GM13976 (cell line): ENCODE measurements at regions not wholly inside any gene's neighbourhood (a gene's known extent, or its start where the extent isn't known, plus 50 kb on each side); places are given as distances from the start of the nearest gene placed in this dataset.

ENCODE experiments used
- DNase-seq: peaks from one replicate; pipeline ENCODE4 v3.0.0; 2012; ENCODE audit warnings: low spot score
- in situ Hi-C: fragments of 300-500 bp; cut with MboI; formaldehyde crosslinking; loops from one replicate; pipeline ENCODE4 v1.12.0; 2022; ENCODE audit warnings: low sequenced_read_pairs, mixed read lengths, inconsistent platforms; ENCODE audit not compliant: unreplicated experiment
- TF ChIP-seq, protein P1 (sequence below): IDR thresholded peaks from 2 replicates; pipeline ENCODE4 v1.5.1; 2012; ENCODE audit warnings: borderline replicate concordance, mild to moderate bottlenecking; ENCODE audit not compliant: insufficient read depth; ENCODE audit errors: extremely low read depth, missing control alignments, control extremely low read depth

DNA sequence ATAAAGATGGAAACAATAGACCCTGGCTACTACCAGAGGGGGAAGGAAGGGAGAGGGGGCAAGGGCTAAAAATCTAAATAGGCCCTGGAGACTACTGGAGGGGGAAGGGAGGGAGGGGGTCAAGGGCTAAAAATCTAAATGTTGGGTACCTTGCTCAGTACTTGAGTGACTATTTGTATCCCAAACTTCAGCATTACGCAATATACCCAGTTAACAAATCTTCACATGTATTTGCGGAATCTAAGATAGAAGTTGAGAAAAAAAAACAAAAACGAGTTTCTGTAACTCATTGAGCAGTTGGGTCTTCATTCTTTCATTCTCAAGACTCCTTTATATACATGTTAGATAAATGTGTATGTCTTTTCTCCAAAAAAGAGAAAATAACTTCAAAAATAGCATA, 537.4 kb downstream of the TAF11L14 start:
- TF ChIP-seq, protein P1, sequence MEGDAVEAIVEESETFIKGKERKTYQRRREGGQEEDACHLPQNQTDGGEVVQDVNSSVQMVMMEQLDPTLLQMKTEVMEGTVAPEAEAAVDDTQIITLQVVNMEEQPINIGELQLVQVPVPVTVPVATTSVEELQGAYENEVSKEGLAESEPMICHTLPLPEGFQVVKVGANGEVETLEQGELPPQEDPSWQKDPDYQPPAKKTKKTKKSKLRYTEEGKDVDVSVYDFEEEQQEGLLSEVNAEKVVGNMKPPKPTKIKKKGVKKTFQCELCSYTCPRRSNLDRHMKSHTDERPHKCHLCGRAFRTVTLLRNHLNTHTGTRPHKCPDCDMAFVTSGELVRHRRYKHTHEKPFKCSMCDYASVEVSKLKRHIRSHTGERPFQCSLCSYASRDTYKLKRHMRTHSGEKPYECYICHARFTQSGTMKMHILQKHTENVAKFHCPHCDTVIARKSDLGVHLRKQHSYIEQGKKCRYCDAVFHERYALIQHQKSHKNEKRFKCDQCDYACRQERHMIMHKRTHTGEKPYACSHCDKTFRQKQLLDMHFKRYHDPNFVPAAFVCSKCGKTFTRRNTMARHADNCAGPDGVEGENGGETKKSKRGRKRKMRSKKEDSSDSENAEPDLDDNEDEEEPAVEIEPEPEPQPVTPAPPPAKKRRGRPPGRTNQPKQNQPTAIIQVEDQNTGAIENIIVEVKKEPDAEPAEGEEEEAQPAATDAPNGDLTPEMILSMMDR: no peak
- no peak for DNase-seq
- in situ Hi-C loops: no loop called here

DNA sequence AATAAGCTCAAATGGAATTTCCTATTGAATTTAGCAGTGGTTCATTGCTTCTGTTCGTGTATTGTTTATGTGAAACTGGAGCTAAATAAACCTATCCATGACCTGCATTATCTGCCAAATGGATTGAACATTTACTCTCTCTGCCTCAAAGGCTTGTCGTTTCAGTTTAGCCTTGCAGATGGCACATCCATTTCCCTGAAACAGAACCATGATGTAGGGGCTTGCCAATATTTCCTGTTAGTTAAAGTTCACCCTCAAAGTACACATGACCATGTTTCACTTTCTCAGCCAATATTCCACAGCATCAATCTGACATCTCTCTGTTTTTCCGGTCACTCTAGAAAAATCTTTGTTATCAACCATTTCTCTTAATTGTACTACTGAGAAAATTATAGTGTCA, 545.3 kb downstream of the TAF11L14 start:
- TF ChIP-seq, protein P1: no peak
- in situ Hi-C loops: no loop called here

DNA sequence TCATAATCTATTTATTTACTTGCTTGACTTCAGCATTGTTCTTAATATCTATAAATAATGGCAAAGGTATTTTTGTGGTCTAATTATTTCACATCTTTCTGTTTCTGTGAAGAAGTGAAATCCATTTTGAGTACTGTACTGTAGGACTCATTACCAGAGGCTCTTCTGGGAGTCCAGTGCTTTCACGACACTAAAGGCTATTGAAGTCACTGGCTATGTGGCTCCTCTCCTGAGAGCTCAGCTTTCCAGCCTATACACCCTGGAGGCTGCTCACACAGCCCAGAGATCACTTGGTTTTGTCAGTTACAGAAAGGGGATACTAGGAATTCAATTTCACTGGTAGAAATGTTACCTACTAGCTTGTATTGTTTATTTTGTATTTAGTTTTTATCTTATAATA, 547.3 kb downstream of the TAF11L14 start:
- in situ Hi-C loops: no loop called here
- TF ChIP-seq, protein P1: no peak
- no peak for DNase-seq

More for the DNA sequence above, 545.3 kb downstream of the TAF11L14 start:
- DNase-seq: no peak

DNA sequence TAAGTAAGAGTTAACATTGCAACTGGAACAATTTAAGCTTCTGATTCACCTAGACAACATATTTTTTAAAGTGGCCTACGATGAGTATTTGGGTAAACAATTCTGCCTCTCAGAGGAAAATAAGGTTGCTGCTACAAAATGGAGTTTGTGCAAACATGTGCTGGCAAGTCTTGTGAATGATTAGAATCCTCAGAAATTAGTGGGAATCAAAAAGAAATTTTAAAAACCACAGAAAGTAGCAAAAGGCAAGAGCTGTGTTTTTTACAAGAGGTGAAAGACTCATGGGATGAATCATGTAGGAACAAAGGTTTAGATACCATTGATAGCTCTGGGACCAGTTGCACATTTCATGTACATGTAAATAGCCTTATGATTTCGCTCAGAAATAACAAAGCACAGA, 561.6 kb downstream of the TAF11L14 start:
- in situ Hi-C loops: no loop called here
- DNase-seq: no peak
- TF ChIP-seq, protein P1: no peak

DNA sequence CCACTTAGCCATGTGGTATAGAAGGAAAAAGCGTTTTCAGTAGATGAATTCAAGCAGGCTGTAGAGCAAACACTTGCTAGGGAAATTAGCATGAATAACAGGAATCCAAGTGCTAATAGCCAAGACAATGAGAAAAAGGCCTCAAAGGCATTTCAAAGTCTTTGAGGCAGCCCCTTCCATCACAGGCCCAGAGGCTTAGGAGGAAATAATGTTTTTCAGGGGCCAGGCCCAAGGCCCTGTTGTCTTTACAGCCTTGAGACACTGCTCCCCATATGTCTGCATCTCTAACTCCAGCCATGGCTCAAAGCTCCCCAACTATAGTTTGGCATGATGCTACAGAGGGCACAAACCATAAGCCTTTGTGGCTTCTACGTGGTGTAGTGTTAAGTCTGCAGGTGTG, 563.5 kb downstream of the TAF11L14 start:
- no peak for DNase-seq
- in situ Hi-C loops: no loop called here
- TF ChIP-seq, protein P1: no peak

DNA sequence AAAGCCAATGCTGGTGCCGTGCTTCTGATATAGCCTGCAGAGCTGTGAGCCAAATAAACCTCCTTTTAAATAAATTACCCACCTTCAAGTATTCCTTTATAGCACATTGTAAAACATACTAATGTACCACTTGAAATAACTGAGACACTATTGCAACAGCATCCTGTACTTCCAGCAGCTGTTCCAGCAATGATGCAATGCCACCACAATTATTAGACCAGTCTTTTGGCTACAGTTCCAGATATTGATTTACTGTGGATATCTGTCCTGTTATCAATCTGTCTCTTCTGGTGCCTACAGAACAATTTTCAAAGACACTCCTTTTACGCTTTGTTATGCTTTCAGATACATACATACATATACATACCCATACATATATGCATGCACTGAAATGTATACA, 567.9 kb downstream of the TAF11L14 start:
- in situ Hi-C loops: no loop called here
- DNase-seq: no peak
- TF ChIP-seq, protein P1: no peak

DNA sequence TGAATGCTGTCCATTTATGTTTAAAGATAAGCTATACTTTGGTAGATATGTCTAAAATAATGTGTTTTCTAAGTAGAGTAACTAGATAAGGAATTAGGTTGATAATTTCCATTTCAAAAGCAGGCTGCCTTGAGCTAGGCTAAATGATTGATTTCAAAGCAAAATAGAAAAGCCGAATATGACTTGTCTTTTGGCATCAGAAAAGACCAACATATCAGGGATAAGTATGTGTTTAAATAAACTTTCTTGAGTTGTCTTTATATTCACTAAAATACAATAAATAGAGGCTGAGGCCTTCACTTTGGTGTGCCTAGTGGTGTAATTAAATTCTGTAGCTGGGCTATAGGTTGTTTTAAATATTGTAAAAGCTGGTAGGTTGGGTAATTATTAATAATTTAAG, 569.0 kb downstream of the TAF11L14 start:
- no peak for DNase-seq
- in situ Hi-C loops: no loop called here
- TF ChIP-seq, protein P1: no peak
